Kidney (tissue), 13 donors: ENCODE measurements at regions not wholly inside any gene's neighbourhood (a gene's known extent, or its start where the extent isn't known, plus 50 kb on each side); places are given as distances from the start of the nearest gene placed in this dataset.

Experiments
- DNase-seq, 5 donors: peaks; one replicate each; pipeline ENCODE4 v3.0.0-alpha.2; 2013 to 2020
- FAIRE-seq: peaks from 2 replicates; lab custom pipeline; 2012; peaks lifted over from hg19 to GRCh38; lab: Jason Lieb, UNC
- H3K27ac ChIP-seq, 2 donors: one replicate each; pipeline ENCODE4 v1.7.0; 2013; ENCODE audit warnings: low read depth in 2 of 2, low read length in 2 of 2, inconsistent platforms in 1 of 2
- H3K27me3 ChIP-seq: one replicate; pipeline ENCODE4 v1.7.1; 2013; ENCODE audit warnings: low read length, inconsistent platforms; ENCODE audit not compliant: control insufficient read depth, insufficient read depth
- H3K36me3 ChIP-seq, 3 donors: one replicate each; pipeline versions ENCODE4 v1.7.0 to v1.7.1; 2013; ENCODE audit warnings: low read length in 3 of 3, control low read depth in 1 of 3, inconsistent platforms in 1 of 3; ENCODE audit not compliant: insufficient read depth in 3 of 3, control insufficient read depth in 2 of 3
- H3K4me1 ChIP-seq, 3 donors: one replicate each; pipeline versions ENCODE4 v1.7.0 to v1.7.1; 2013; ENCODE audit warnings: low read length in 3 of 3, inconsistent platforms in 1 of 3, low read depth in 1 of 3; ENCODE audit not compliant: control insufficient read depth in 2 of 3, insufficient read depth in 2 of 3
- H3K4me3 ChIP-seq, 3 donors: one replicate each; pipeline versions ENCODE4 v1.7.0 to v1.8.1; 2013; ENCODE audit warnings: low read length in 3 of 3, control low read depth in 1 of 3, inconsistent platforms in 1 of 3
- H3K9ac ChIP-seq, 3 donors: one replicate each; pipeline versions ENCODE4 v1.7.0 to v1.7.1; 2013; ENCODE audit warnings: low read length in 3 of 3, control low read depth in 1 of 3, inconsistent platforms in 1 of 3
- H3K9me3 ChIP-seq, 3 donors: one replicate each; pipeline versions ENCODE4 v1.7.0 to v1.7.1; 2013; ENCODE audit warnings: low read length in 3 of 3, control low read depth in 1 of 3, inconsistent platforms in 1 of 3; ENCODE audit not compliant: control insufficient read depth in 2 of 3, insufficient read depth in 1 of 3
- intact Hi-C: fragments of 100-400 bp; cut with DNase I; formaldehyde crosslinking; loops from one replicate; pipeline ENCODE4 v1.11.1; 2022
- TF ChIP-seq, protein P1 (sequence below): IDR thresholded peaks from 3 replicates; pipeline ENCODE4 v1.5.1; 2012; ENCODE audit warnings: mild to moderate bottlenecking, moderate library complexity, borderline replicate concordance; ENCODE audit not compliant: insufficient read depth; ENCODE audit errors: extremely low read depth
- donor health status: control.
- donor health status: control.
- donor health status: control.
- donor health status: control.
- donor health status: control.
- donor health status: DM: yes; HTN: yes; CAD: no.
- donor health status: Normal renal cell carcinoma (clear cell type).

DNA sequence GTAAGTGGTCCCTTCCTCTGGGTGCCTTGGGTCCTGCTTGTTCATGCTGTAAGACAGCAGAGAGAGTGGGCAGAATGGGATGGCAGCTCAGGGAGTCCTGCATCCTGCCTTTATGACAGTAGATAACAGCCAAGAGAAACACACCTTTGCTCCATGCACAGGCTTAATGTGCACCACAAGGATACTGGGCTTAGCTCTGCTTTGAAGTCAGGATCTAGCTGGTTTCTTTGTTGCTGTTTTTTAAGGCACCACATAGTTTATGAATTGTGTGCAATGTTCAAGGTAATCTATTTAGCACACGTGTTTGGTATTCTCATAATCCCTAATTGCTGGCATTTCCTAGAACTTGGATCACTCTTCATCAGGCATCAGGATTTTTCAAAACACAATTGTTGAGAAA is 239.5 kb upstream of the DCN start:
- TF ChIP-seq, protein P1, sequence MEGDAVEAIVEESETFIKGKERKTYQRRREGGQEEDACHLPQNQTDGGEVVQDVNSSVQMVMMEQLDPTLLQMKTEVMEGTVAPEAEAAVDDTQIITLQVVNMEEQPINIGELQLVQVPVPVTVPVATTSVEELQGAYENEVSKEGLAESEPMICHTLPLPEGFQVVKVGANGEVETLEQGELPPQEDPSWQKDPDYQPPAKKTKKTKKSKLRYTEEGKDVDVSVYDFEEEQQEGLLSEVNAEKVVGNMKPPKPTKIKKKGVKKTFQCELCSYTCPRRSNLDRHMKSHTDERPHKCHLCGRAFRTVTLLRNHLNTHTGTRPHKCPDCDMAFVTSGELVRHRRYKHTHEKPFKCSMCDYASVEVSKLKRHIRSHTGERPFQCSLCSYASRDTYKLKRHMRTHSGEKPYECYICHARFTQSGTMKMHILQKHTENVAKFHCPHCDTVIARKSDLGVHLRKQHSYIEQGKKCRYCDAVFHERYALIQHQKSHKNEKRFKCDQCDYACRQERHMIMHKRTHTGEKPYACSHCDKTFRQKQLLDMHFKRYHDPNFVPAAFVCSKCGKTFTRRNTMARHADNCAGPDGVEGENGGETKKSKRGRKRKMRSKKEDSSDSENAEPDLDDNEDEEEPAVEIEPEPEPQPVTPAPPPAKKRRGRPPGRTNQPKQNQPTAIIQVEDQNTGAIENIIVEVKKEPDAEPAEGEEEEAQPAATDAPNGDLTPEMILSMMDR = no peak
- Histone ChIP-seq H3K27me3 (no peaks in the 10 kb centered on the region), H3K4me1 (no peaks in the 10 kb centered on the region), H3K36me3 (no peaks in the 10 kb centered on the region), H3K4me3 (no peak overlapping the region), H3K9ac (no peak overlapping the region), H3K27ac (no peak overlapping the region), H3K9me3 (no peaks in the 10 kb centered on the region)
- intact Hi-C loops = no loop called here
- DNase-seq (no peak), FAIRE-seq (no peak)

- intact Hi-C loops = no loop called here
- TF ChIP-seq, protein P1 = no peak
- FAIRE-seq (no peak), DNase-seq (no peak)
- no peak overlapping the region for H3K4me3 ChIP-seq
- no peak overlapping the region for H3K27ac ChIP-seq
- H3K9ac ChIP-seq = no peak overlapping the region
- H3K27me3 ChIP-seq = no peaks in the 10 kb centered on the region
- no peaks in the 10 kb centered on the region for H3K4me1 ChIP-seq
- H3K36me3 ChIP-seq = no peaks in the 10 kb centered on the region
- H3K9me3 ChIP-seq = no peaks in the 10 kb centered on the region
These were observed 237.2 kb upstream of the DCN start for GRCh38 chr12:91419809-91420208.

- Histone ChIP-seq H3K27ac (no peak overlapping the region), H3K27me3 (no peaks in the 10 kb centered on the region), H3K9ac (no peak overlapping the region), H3K9me3 (no peaks in the 10 kb centered on the region), H3K4me1 (no peaks in the 10 kb centered on the region), H3K4me3 (no peak overlapping the region), H3K36me3 (no peaks in the 10 kb centered on the region)
- intact Hi-C loops = no loop called here
- TF ChIP-seq, protein P1 = no peak
- no peak for DNase-seq
- no peak for FAIRE-seq
These were observed 235.8 kb upstream of the DCN start for GRCh38 chr12:91418221-91419090.
